HG03280 (cell line): ENCODE measurements at regions not wholly inside any gene's neighbourhood (a gene's known extent, or its start where the extent isn't known, plus 50 kb on each side); places are given as distances from the start of the nearest gene placed in this dataset.

Experiments used
- ATAC-seq: cut with Tn5 transposase; IDR thresholded peaks from one replicate; pipeline ENCODE4 v1.9.1; 2021; ENCODE audit warnings: mild to moderate bottlenecking, moderate library complexity; ENCODE audit not compliant: unreplicated experiment

GRCh38 chr10:88195841-88196240 lies 332.4 kb downstream of the PTEN start:
- ATAC-seq, result no peak

- no peak for ATAC-seq
These were observed 332.9 kb downstream of the PTEN start for GRCh38 chr10:88196291-88196690.

GRCh38 chr10:88198023-88198422 lies 334.6 kb downstream of the PTEN start:
- no peak for ATAC-seq

- ATAC-seq, result no peak
These were observed 337.0 kb downstream of the PTEN start for GRCh38 chr10:88200312-88201032.

- ATAC-seq, result no peak
These were observed 342.5 kb downstream of the PTEN start for GRCh38 chr10:88205842-88206446.

GRCh38 chr10:88207121-88207546 lies 343.7 kb downstream of the PTEN start:
- no peak for ATAC-seq

- no peak for ATAC-seq
These were observed 345.8 kb downstream of the PTEN start for GRCh38 chr10:88209231-88209630.

- no peak for ATAC-seq
These were observed 346.6 kb downstream of the PTEN start for GRCh38 chr10:88209837-88210561.

GRCh38 chr10:88211230-88211629 lies 347.8 kb downstream of the PTEN start:
- ATAC-seq, result no peak

GRCh38 chr10:88212069-88212468 lies 348.6 kb downstream of the PTEN start:
- no peak for ATAC-seq

- no peak for ATAC-seq
These were observed 349.7 kb downstream of the PTEN start for GRCh38 chr10:88213065-88213605.

GRCh38 chr10:88216976-88217375 lies 353.6 kb downstream of the PTEN start:
- no peak for ATAC-seq

GRCh38 chr10:88218362-88218761 lies 354.9 kb downstream of the PTEN start:
- no peak for ATAC-seq

GRCh38 chr10:88219753-88220152 lies 356.3 kb downstream of the PTEN start:
- no peak for ATAC-seq

GRCh38 chr10:88221010-88221973 lies 357.9 kb downstream of the PTEN start:
- ATAC-seq, result no peak

- no peak for ATAC-seq
These were observed 359.5 kb downstream of the PTEN start for GRCh38 chr10:88222881-88223280.
